Karpas-422 (cell line): ENCODE measurements at regions not wholly inside any gene's neighbourhood (a gene's known extent, or its start where the extent isn't known, plus 50 kb on each side); places are given as distances from the start of the nearest gene placed in this dataset.
"Not testable (repeated sequence)": the region's sequence is repeated elsewhere in the genome, so short reads cannot be mapped to it uniquely, and the experiment has no call there.

Source experiments
- DNase-seq: peaks from one replicate; pipeline ENCODE4 v3.0.0-alpha.2; 2015
- H2AFZ ChIP-seq: fragments of 200-600 bp; sonication (generic); 2 replicates; pipeline ENCODE4 v1.6.1; 2014; ENCODE audit warnings: antibody characterized with exemption, low read length, mixed read lengths
- H3K27ac ChIP-seq: fragments of 200-600 bp; sonication (generic); 2 replicates; pipeline ENCODE4 v1.5.1; 2014; ENCODE audit warnings: mild to moderate bottlenecking, low read length, moderate library complexity
- H3K27me3 ChIP-seq: fragments of 200-600 bp; sonication (generic); 2 replicates; pipeline ENCODE4 v1.6.1; 2014; ENCODE audit warnings: low read length, mixed read lengths
- H3K36me3 ChIP-seq: fragments of 200-600 bp; sonication (generic); 2 replicates; pipeline ENCODE4 v1.6.1; 2014; ENCODE audit warnings: low read length, mixed read lengths; ENCODE audit not compliant: insufficient read depth
- H3K4me1 ChIP-seq: fragments of 200-600 bp; sonication (generic); 2 replicates; pipeline ENCODE4 v1.6.1; 2014; ENCODE audit warnings: mild to moderate bottlenecking, low read length, mixed read lengths
- H3K4me2 ChIP-seq: fragments of 200-600 bp; sonication (generic); 2 replicates; pipeline ENCODE4 v1.6.1; 2014; ENCODE audit warnings: low read length, low read depth, mild to moderate bottlenecking; ENCODE audit not compliant: poor library complexity, severe bottlenecking
- H3K4me3 ChIP-seq: fragments of 200-600 bp; sonication (generic); 2 replicates; pipeline ENCODE4 v1.5.1; 2014; ENCODE audit warnings: mild to moderate bottlenecking, antibody characterized with exemption, low read length, mixed read lengths
- H3K79me2 ChIP-seq: fragments of 200-600 bp; sonication (generic); 2 replicates; pipeline ENCODE4 v1.6.1; 2014; ENCODE audit warnings: mild to moderate bottlenecking, low read length, mixed read lengths
- H3K9ac ChIP-seq: fragments of 200-600 bp; sonication (generic); 2 replicates; pipeline ENCODE4 v1.6.0; 2014; ENCODE audit warnings: low read length
- H3K9me2 ChIP-seq: fragments of 200-600 bp; sonication (generic), shearing (Covaris generic); replicated peaks from 2 replicates; pipeline ENCODE4 v1.6.0; 2014; ENCODE audit warnings: mild to moderate bottlenecking, low read length, moderate library complexity; ENCODE audit not compliant: insufficient read depth
- H3K9me3 ChIP-seq: fragments of 300-700, 200-600 bp; sonication (generic); 2 replicates; pipeline ENCODE4 v1.6.1; 2014; ENCODE audit warnings: low read length, mixed read lengths
- H4K20me1 ChIP-seq: fragments of 200-600 bp; sonication (generic); 2 replicates; pipeline ENCODE4 v1.6.1; 2014; ENCODE audit warnings: mild to moderate bottlenecking, antibody characterized with exemption, low read length, low read depth; ENCODE audit not compliant: insufficient read depth

DNA sequence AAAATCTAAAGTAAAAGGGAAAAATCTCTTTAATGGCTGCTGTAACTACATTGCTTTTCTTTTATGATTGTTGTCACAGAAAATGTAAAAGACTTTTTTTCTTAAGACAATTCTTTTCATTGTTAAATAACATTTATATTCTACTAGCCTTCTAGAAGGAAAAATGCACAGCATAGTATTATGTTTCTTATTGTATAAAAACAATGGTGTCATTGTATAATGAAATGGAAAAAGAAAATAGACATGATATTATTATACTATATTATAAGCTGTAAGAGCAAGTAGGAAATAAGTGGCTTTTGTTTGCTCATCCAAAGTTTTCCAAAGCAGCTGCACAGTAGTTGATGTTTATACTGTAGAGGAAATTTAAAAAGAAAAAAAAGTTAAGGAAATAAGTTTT, 1021.7 kb downstream of the EFNA5 start:
- no peak overlapping the region for H3K27ac ChIP-seq
- no peak overlapping the region for H3K4me3 ChIP-seq
- no peak overlapping the region for H3K4me2 ChIP-seq
- no peak overlapping the region for H2AFZ ChIP-seq
- no peaks in the 10 kb centered on the region for H3K79me2 ChIP-seq
- H3K9me2 ChIP-seq, result no peaks in the 10 kb centered on the region
- H3K27me3 ChIP-seq, result no peaks in the 10 kb centered on the region
- no peaks in the 10 kb centered on the region for H4K20me1 ChIP-seq
- no peak overlapping the region for H3K9ac ChIP-seq
- no peaks in the 10 kb centered on the region for H3K36me3 ChIP-seq
- DNase-seq, result no peak
- peaks cover 11% of the 10 kb centered on the region for H3K9me3 ChIP-seq
- H3K4me1 ChIP-seq, result no peaks in the 10 kb centered on the region

DNA sequence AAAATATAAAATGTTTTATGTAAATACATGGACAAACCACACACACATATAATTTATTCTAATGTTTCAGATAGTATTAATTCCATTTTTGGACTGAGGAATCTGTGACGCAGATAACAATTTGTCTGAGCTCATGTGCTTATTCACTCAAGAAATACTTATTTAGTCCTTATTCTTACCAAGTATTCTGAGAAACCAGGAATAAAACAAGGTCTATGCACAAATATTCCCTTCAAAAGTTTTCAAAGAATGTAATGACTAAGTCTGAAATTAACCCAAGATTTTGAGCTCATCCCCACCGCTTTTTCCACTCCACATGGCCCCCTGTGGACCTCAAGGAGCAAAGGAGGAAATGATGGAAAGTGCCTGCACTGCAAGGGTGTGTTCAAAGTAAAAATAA, 1022.3 kb downstream of the EFNA5 start:
- H3K27me3 ChIP-seq, result no peaks in the 10 kb centered on the region
- no peak overlapping the region for H2AFZ ChIP-seq
- no peaks in the 10 kb centered on the region for H4K20me1 ChIP-seq
- no peaks in the 10 kb centered on the region for H3K79me2 ChIP-seq
- H3K4me2 ChIP-seq, result no peak overlapping the region
- H3K36me3 ChIP-seq, result no peaks in the 10 kb centered on the region
- no peaks in the 10 kb centered on the region for H3K9me2 ChIP-seq
- no peak overlapping the region for H3K4me3 ChIP-seq
- no peak for DNase-seq
- no peak overlapping the region for H3K27ac ChIP-seq
- H3K9me3 ChIP-seq, result peaks cover 13% of the 10 kb centered on the region
- H3K4me1 ChIP-seq, result no peaks in the 10 kb centered on the region
- H3K9ac ChIP-seq, result no peak overlapping the region

DNA sequence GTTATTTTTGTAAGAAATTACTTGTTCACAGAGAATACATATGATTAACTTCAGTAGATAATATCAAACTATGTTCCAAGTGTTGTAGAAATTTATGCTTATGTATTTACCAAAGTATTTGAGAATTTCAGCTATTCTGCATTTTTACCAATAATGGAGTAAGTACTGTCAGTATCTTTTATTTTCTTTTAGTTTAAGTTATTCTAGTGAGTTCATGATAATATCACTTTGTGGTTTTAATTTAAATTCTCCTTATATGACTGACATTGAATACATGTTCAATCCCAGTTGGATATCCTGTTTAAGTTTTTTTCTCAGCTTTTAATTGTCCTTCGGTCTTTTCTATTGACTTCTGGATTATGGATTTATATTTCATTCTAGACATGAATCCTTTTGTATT, 1024.6 kb downstream of the EFNA5 start:
- H3K9ac ChIP-seq, result no peak overlapping the region
- no peaks in the 10 kb centered on the region for H3K4me1 ChIP-seq
- peaks cover 17% of the 10 kb centered on the region for H3K9me3 ChIP-seq
- H2AFZ ChIP-seq, result no peak overlapping the region
- H3K4me3 ChIP-seq, result no peak overlapping the region
- H3K4me2 ChIP-seq, result no peak overlapping the region
- no peaks in the 10 kb centered on the region for H4K20me1 ChIP-seq
- H3K79me2 ChIP-seq, result no peaks in the 10 kb centered on the region
- H3K36me3 ChIP-seq, result no peaks in the 10 kb centered on the region
- no peaks in the 10 kb centered on the region for H3K9me2 ChIP-seq
- H3K27me3 ChIP-seq, result no peaks in the 10 kb centered on the region
- DNase-seq, result no peak
- no peak overlapping the region for H3K27ac ChIP-seq

GRCh38 chr5:106640511-106640910, 1030.2 kb downstream of the EFNA5 start:
- Histone ChIP-seq H4K20me1 (no peaks in the 10 kb centered on the region), H3K79me2 (no peaks in the 10 kb centered on the region), H3K4me2 (no peak overlapping the region), H2AFZ (no peak overlapping the region), H3K4me3 (no peak overlapping the region), H3K9me2 (no peaks in the 10 kb centered on the region), H3K4me1 (no peaks in the 10 kb centered on the region), H3K9ac (no peak overlapping the region), H3K27ac (no peak overlapping the region), H3K27me3 (no peaks in the 10 kb centered on the region), H3K9me3 (peaks cover 15% of the 10 kb centered on the region), H3K36me3 (no peaks in the 10 kb centered on the region)
- no peak for DNase-seq

- Histone ChIP-seq H3K27me3 (no peaks in the 10 kb centered on the region), H3K9ac (no peak overlapping the region), H3K4me2 (no peak overlapping the region), H2AFZ (no peak overlapping the region), H3K27ac (no peak overlapping the region), H3K36me3 (no peaks in the 10 kb centered on the region), H3K4me3 (no peak overlapping the region), H3K9me3 (peaks cover 15% of the 10 kb centered on the region), H4K20me1 (no peaks in the 10 kb centered on the region), H3K4me1 (no peaks in the 10 kb centered on the region), H3K79me2 (no peaks in the 10 kb centered on the region), H3K9me2 (no peaks in the 10 kb centered on the region)
- DNase-seq, result no peak
These were observed 1031.2 kb downstream of the EFNA5 start for GRCh38 chr5:106639488-106639887.

- H3K27ac ChIP-seq, result no peak overlapping the region
- no peaks in the 10 kb centered on the region for H3K79me2 ChIP-seq
- H3K9me3 ChIP-seq, result peaks cover 7% of the 10 kb centered on the region
- H3K4me2 ChIP-seq, result no peak overlapping the region
- DNase-seq, result no peak
- no peak overlapping the region for H2AFZ ChIP-seq
- no peaks in the 10 kb centered on the region for H3K36me3 ChIP-seq
- H3K4me1 ChIP-seq, result no peaks in the 10 kb centered on the region
- H3K9me2 ChIP-seq, result no peaks in the 10 kb centered on the region
- H3K27me3 ChIP-seq, result no peaks in the 10 kb centered on the region
- no peak overlapping the region for H3K9ac ChIP-seq
- no peak overlapping the region for H3K4me3 ChIP-seq
- H4K20me1 ChIP-seq, result no peaks in the 10 kb centered on the region
These were observed 1033.5 kb downstream of the EFNA5 start for GRCh38 chr5:106637275-106637674.

DNA sequence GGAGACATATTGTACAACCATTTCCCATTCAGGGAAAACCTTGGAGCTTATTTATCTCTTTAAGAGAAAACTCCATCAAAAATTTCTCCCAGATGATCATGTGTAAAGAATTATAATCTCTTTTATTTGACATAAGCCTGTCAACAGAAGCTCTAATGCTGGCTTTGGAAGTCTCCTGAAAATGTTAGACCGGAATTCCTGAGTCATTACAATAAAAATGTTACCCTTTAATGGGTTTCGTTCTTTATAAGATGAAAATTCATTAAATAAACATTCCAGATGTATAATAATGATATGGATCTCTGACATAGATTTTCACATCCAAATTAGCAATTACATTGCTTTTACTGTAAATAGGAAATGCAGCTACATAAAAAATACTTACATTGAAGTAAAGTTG, 1036.4 kb downstream of the EFNA5 start:
- Histone ChIP-seq H3K27ac (no peak overlapping the region), H3K4me3 (no peak overlapping the region), H3K36me3 (no peaks in the 10 kb centered on the region), H3K4me1 (no peaks in the 10 kb centered on the region), H4K20me1 (no peaks in the 10 kb centered on the region), H3K9me2 (no peaks in the 10 kb centered on the region), H2AFZ (no peak overlapping the region), H3K27me3 (no peaks in the 10 kb centered on the region), H3K9ac (no peak overlapping the region), H3K4me2 (no peak overlapping the region), H3K9me3 (peaks cover 15% of the 10 kb centered on the region), H3K79me2 (no peaks in the 10 kb centered on the region)
- DNase-seq, result no peak

GRCh38 chr5:106633825-106634224, 1036.9 kb downstream of the EFNA5 start:
- no peak for DNase-seq
- Histone ChIP-seq H3K9me3 (peaks cover 15% of the 10 kb centered on the region), H3K27ac (no peak overlapping the region), H3K9me2 (no peaks in the 10 kb centered on the region), H3K4me3 (no peak overlapping the region), H2AFZ (no peak overlapping the region), H4K20me1 (no peaks in the 10 kb centered on the region), H3K36me3 (no peaks in the 10 kb centered on the region), H3K9ac (no peak overlapping the region), H3K4me1 (no peaks in the 10 kb centered on the region), H3K79me2 (no peaks in the 10 kb centered on the region), H3K4me2 (no peak overlapping the region), H3K27me3 (no peaks in the 10 kb centered on the region)

GRCh38 chr5:106628456-106628855, 1042.3 kb downstream of the EFNA5 start:
- H3K9ac ChIP-seq, H3K79me2 ChIP-seq, DNase-seq, H3K27ac ChIP-seq, H4K20me1 ChIP-seq, H3K27me3 ChIP-seq, H3K9me3 ChIP-seq, H3K4me1 ChIP-seq, H2AFZ ChIP-seq, H3K4me3 ChIP-seq, H3K9me2 ChIP-seq, H3K4me2 ChIP-seq, H3K36me3 ChIP-seq: not testable (repeated sequence)
